COLO668 (cell line): ENCODE measurements at regions not wholly inside any gene's neighbourhood (a gene's known extent, or its start where the extent isn't known, plus 50 kb on each side); places are given as distances from the start of the nearest gene placed in this dataset.
"Not testable (repeated sequence)": the region's sequence is repeated elsewhere in the genome, so short reads cannot be mapped to it uniquely, and the experiment has no call there.

Experiments
- DNase-seq: peaks from one replicate; lab custom pipeline; 2025; ENCODE audit not compliant: unreplicated experiment; lab: John Stamatoyannopoulos, UW

DNA sequence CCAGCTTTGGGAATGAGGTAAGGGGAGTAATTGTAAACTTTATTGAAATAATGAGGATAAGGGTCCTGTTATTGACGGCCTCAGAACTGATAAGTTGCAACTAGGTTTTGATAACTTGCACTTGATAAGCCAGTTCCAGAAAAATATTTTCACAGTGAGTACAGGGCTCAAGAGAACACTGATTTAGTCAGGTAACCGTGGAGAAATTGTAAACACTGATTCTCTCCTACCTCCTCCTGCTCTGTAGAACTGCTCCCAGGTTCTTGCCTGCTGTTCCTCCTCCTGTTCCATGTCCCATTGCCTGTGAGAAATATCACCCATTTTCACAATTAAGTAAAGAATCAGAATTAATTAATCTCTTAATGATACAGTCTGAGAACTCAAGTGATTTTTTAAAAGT lies 55.0 kb upstream of the CXXC4 start:
- no peak for DNase-seq

DNA sequence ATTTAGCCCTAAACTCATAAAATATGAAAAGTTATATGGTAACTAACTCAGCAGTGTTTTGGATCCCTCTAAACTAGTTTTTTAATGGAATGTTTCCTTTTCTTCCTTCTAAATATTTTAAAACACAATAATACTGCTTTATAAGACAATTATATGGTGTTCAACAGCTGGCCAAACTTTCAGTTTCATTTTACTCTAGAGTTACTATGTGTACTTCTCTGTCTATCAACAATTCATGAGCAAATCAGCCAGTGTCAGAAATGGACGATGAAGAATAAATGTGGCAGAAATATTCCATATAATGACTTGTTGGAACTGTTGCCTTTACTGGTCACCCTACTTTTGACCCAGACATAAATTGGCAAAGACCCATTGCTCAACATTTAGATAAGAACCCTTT lies 64.8 kb upstream of the CXXC4 start:
- DNase-seq, result no peak

DNA sequence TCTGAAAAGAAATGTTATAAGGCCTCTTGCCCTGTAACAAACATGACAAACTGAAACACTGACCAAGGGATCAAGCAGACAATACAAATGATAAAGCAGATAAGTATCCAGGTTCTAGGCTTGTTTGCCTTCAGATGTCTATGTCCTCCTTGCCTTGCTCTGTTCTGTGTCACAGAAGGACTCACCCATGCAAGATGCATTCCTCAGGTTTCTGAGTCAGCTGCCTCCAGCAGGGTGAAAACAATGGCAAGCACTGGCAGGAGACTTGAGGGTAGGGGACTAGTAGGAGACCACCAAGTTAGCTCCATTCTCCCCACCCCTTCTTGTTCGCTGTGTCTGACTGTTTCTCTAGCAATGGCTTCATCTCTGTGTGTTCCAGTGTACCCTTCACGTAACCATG lies 76.6 kb upstream of the CXXC4 start:
- DNase-seq, result no peak

DNA sequence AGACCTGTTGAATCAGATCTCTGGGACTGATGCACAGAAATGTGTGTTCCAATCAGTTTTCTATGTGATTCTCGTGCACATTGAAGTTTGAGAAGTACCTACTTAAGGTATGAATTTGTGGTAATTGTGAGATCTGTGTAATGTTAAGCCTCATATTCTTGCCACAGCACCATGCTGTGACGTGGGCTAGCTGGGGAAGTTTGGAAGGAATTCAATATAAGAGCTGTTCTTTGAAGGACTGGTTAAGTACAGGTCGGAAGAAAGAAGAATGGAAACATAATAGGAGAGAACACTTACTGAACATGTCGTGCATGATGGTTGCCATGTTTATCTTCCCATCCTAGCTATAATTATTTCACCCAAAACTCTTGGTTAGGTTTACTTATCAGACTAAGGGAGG lies 79.7 kb upstream of the CXXC4 start:
- no peak for DNase-seq

DNA sequence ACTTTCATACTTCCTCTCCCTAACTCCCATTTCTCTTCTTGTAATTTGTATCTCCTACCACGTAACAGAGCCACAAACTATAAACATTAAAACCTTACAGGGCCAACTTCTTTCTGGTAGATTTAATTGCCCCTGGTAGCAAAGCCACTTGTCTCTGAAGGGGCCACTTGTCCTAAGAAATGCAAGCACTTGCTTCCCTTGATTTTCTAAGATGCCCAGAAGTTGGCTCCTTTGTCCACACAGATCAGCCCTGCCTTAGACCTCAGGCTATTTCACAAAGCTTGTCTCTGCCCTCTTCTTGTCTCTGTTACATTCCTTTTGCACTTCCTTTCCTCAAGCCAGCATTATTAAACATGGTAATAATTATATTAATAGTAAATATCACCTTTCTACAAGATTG lies 80.6 kb upstream of the CXXC4 start:
- DNase-seq, result no peak

DNA sequence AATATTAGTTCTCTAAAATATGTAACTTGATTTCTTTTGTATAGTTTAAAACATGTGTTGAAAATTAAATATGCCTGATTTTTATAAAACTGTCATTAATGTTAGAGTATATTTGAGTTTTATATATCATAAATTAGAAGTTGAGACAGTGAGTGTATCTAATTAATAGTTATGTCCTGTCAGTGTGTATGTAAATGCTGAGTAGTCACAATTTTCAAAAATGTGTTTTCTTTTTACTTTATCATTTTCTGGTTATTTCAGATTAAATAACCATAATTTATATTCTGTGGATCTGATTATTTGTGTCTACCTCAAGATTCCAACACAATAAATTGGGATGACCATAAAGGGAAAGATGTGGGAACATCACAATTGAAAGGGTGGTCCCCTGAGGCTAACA lies 82.7 kb upstream of the CXXC4 start:
- DNase-seq, result no peak

DNA sequence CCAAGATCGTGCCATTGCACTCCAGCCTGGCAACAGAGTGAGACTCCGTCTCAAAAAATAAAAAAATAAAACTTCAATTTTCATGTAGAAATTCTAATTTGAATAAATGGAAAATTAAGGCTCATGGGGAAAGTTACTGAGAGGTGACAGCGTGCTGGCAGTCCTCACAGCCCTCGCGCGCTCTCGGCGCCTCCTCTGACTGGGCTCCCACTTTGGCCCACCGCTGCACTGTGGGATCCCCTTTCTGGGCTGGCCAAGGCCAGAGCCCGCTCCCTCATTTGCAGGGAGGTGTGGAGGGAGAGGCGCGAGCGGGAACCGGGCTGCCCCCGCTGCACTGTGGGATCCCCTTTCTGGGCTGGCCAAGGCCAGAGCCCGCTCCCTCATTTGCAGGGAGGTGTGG lies 86.8 kb upstream of the CXXC4 start:
- DNase-seq, result not testable (repeated sequence)

DNA sequence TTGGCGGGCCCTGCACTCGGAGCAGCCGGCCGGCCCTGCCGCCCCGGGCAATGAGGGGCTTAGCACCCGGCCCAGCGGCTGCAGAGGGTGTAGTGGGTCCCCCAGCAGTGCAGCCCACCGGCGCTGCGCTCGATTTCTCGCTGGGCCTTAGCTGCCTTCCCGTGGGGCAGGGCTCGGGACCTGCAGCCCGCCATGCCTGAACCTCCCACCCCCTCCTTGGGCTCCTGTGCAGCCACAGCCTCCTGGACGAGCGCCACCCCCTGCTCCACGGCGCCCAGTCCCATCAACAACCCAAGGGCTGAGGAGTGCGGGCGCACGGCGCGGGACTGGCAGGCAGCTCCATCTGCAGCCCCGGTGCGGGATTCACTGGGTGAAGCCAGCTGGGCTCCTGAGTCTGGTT lies 87.4 kb upstream of the CXXC4 start:
- DNase-seq, result not testable (repeated sequence)

DNA sequence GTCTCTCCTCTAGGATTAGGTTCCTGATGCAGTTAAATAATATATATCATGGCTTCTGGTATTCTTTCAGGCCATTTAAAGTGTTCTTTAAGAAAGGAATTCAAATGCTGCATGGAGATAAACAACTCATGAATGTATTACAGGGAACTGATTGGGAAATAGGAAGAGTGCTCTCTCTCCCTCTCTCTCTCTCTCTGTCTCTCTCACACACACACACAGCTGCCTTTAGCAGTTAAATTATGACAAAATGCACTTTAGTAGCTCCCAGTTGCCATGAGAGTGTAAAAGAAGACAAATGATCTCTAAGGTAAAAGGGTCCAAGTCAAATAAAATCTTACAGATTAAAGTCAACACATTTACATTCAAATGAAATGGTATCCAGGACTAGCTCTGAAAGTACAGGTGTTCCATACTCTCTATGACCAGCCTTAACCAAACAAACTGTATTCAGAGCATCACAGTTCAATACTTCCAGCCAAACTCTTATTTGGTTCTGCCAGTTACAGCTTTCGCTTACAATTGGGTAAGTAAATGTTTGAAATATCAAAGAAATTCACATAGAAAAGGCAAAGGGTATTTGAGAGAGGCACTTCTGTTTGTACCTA lies 94.7 kb upstream of the CXXC4 start:
- peak; percentile 33 for DNase-seq

DNA sequence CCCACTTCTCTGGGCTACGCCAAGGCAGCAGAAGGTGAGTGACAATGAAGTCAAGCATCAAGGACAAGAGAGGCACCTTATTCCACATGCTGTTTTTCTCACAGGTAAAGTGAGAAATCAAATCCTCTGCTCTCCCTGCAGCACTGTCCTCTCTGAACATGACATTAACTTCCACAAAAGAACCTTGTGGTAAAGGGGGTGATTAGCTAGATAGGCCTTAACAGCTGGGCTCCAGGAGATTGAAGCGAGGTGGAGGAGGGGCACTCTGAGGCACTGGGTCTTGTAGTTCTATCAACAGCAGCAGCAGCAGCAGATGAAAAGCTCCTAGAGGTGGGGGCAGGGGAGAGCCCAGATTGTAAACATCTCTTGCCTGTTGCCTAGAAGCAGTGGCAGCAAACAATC lies 96.8 kb upstream of the CXXC4 start:
- DNase-seq, result peak; percentile 89

DNA sequence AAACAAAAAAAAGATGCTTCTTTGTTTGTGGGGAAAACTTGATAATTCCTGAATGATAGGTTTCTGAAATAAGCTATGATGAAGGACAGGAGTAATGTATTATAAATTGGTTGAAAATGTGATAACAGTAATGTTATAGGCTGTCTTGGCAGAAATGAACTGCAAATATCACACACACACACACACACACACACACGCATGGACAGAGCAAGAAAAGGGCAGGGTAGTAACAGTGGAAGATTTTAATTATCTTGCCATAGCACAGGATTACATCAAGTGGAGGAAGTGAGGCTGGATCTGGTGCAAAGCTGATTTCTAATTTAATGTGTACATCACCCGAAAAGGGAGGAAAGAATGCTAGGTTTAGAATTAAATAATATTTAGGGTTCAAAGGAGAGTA lies 97.5 kb upstream of the CXXC4 start:
- no peak for DNase-seq

DNA sequence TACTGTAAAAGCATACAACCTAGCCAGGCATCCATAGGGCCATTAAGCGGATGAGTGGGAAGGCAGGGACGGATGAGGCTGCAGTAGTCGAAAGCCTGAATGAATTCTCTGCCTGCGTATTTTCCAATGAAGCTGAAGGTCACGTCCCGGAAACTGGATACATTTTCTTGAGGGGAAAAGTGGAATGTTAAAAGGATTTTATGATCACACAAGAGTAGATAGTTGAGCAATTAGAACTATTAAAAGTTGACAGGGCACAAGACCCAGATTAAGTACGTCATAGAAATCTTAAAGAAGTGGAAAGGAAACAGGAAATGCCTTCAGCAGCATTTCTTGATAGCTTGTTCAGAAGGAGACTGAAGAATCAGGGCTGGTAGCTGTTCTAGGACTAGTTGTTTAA lies 98.3 kb upstream of the CXXC4 start:
- DNase-seq, result no peak

DNA sequence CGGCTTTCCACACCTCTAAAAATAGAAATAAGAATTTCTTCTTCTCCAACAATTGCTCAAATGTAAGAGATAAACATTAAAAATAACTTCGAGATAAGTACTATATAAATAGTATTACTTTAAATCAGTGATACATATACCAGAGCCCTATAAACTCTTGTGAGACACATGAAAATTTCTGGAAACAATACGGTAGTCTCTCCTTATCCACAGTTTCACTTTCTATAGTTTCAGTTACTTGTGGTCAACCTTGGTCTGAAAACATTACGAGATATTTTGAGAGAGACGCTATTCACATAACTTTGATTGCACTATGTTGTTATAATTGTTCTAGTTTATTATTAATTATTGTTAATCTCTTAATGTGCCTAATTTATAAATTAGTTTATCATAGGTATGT lies 101.5 kb upstream of the CXXC4 start:
- no peak for DNase-seq

DNA sequence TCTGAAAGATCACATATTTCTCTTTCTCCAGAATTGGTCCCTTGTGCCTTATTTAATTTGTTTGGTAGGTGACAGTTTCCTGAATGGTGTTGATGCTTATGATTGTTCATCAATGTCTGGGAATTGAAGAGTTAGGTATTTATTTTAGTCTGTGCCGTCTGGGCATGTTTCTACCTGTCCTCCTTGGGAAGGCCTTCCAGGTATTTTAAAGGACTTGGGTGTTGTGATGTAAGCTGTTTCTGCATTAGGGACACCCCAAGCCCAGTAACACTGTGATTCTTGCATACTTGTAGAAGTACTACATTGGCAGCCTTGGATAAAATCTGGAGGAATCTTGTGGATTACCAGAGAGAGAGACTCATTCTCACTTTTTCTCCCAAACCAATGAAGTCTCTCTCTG lies 120.8 kb upstream of the CXXC4 start:
- DNase-seq, result no peak

DNA sequence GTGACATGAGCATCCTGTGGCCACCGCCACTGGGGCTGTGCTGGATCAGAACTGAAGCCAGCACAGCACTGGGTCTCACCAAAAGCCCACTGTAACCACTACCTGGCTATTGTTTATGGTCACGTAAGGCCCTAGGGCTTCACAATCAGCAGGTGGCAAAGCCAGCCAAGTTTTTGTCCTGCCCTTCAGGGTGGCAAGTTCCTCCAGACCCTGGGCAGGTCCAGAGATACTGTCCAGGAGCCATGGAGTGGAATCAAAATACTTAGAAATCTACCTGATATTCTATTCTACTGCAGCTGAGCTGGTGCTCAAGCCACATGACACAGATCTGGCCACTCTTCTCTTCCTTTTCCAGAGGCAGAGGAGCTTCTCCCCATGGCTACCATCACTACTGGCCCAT lies 121.2 kb upstream of the CXXC4 start:
- DNase-seq, result no peak

DNA sequence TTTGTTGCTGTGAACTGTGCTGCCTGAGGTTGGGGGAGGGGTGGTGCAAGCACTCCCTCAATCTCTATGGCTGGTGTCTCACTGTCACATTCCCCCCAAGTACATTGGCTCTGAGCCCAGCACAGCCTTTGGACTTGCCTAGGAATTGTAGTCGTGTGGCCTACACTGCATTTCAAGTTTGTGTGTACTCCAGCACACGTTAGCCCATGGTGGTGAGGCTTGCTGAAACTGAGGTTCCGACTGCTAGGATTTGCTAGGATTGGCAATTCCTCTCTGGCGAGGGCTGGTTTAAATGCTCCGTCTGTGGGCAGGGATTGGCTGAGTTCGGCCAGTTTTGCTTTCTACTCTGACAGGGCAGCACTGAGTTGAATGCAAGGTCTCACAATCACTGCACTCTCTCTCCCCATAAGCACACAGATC lies 121.7 kb upstream of the CXXC4 start:
- no peak for DNase-seq

DNA sequence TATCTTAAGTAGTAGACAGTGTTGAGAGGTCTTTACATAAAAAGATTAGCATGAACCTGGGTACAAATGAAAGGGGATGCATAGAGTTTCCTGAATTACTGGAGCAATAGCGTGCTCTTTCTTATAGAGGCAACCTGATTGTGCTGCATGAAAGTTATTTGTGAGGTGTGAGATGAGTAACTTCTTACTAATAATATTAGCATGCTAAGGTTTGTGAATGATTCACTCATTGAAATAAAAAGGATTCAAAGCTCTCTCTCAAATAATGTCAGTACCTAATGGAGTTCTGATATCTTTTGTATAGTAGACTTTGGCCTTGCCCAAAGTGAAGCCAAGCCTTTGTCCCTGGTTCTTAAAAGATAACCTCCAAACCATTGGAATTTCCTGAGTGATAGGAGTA lies 131.0 kb upstream of the CXXC4 start:
- no peak for DNase-seq

DNA sequence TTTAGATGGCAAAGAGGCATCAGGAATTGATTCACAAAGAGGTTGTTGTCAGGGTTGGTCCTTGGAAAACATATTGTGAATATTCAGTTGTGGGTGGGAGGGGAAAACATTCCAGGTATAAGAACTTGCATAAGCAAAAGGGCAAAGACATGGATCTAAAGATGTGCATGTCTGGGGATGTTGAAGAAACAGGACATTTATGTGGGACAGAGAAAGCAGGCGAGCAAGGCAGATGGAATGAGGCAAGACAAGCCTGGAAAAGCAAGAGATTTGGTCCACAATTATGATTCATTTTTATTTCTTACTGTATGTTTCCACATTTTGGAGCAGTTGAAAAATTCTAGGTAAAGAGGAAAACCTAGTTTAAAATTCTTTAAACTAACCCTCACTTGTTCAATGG lies 134.9 kb upstream of the CXXC4 start:
- no peak for DNase-seq

DNA sequence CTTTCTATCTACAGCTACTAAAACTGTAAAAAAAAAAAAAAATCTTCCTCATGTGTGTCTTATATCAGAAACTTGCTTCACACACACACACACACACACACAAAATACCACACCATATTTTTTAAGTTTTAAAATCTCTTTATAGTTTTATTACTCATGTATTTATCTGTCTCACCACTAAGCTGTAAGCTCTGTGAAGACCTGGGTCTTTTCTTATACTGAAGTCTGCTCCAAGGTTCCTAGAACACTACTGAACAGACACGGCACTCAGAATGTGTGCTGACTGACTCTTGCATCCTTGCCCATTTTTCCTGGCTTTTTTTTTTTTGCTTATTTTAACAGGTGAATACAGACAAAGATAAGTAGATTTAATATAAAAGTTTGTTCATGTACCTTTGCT lies 135.6 kb upstream of the CXXC4 start:
- DNase-seq, result no peak

DNA sequence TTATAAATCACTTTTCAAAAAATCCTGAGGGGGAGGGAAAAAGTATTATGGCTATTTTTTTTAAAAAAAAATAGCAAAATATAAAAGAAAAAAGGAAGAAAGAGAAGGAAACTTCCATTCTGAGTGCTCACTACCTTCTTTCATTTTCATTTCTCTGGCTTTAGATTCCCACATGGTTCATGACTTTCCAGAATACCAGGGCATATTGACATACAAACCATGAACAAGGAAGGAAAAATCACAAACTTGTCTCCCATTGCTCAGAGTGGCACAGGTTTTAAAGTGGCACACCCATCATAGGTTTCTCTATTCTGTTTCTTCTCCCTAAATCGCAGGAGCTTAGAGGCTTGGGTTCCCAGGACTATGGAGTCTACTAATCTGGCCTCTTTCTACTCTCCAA lies 136.3 kb upstream of the CXXC4 start:
- no peak for DNase-seq

DNA sequence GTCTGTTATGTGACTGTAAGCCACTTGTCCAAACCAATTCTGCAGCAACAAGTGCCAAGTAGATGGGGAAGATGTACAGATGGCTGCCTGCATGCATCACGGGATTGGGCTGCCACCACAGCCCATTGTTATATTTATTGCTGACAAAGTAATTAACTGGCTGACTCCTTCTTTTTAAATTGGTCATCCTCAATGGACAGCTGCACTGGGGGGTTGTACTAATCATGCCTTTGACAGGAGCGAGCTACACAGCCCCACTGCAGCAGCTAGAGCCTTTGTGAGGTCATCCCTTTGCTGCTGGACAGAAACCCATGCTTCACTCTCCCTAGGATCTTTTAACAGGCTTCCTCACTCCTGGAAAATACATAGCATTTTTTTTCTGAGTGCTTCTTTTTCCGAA lies 146.7 kb upstream of the CXXC4 start:
- DNase-seq, result peak; percentile 4

DNA sequence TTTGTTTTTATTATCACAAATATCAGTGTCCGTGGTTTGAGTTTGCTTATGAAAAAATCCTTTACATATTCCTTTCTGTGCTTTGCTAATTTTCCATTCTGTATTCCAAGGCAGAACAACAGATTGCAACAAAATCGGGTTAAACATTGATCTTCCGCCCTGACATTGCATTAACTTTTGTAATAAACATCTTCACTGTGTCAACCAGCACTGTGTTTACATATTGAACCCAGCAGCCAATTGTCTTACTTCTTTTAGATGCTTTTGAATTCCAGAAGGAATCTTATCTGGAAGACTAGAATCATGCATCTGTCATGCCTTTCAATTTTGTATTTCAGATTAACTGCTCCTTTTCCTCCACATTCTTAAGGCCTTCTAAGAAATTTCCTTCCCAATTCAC lies 147.8 kb upstream of the CXXC4 start:
- no peak for DNase-seq

DNA sequence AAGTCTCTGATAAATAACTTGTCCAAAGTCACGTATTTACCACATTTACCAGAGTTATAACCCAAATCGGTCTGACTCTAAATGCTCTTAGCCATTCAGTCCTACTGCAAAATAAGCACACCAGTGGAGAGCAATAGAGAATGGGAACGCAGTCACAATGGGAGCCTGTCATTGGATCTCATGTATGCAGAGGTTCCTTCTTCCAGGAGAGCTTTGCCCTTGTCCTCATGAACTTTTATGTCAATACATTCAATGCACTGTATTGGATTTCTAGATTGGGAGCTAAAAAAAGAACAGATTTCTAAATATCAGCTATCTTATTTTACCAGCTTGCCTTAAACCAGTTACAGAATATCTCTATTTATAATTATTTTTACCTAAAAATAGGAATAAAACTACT lies 149.1 kb upstream of the CXXC4 start:
- DNase-seq, result no peak

DNA sequence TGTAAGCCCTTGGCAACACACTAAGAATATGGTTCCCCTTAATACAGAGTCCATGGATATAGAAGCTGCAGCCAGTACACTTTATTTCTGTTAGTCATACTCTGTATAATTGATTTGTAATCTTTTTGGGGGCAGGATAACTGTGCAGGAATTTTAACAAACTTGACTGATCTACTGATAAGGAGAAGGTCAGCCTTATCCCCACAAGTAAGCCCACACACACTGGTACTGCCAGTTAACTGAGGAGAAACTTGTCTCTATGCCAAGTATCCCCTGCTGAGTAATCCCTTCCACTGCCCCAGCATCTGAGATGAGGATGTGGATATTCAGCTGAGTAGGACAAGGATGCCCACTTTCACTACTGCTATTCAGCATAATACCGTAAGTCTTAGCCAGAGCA lies 154.9 kb upstream of the CXXC4 start:
- no peak for DNase-seq
